ENCODE measurements at regions not wholly inside any gene's neighbourhood (a gene's known extent, or its start where the extent isn't known, plus 50 kb on each side); places are given as distances from the start of the nearest gene placed in this dataset.
"Not testable (repeated sequence)": the region's sequence is repeated elsewhere in the genome, so short reads cannot be mapped to it uniquely, and the experiment has no call there.

DNA sequence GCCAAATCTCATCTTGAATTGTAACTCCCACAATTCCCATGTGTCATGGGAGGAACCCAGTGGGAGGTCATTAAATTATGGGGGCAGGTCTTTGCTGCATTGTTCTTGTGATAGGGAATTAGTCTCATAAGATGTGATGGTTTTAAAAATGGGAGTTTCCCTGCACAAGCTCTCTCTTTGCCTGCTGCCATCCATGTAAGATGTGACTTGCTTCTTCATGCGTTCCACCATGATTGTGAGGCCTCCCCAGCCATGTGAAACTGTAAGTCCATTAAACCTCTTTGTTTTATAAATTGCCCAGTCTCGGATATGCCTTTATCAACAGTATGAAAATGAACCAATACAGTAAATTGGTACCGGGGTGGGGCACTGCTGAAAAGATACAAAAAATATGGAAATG is 974.5 kb downstream of the MCTP2 start:
- not testable (repeated sequence) for DNase-seq

DNA sequence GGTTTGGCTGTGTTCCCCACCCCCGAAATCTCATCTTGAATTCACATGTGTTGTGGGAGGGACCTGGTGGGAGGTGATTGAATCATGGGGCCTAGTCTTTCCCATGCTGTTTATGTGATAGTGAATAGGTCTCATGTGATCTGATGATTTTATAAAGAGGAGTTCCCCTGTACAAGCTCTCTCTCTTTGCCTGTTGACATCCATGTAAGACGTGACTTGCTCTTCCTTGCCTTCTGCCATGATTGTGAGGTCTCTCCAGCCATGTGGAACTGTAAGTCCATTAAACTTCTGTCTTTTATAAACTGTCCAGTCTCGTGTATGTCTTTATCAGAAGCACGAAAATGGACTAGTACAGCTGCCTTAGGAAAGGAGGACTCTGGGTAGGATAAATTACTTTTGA is 976.7 kb downstream of the MCTP2 start:
- no peak for DNase-seq

DNA sequence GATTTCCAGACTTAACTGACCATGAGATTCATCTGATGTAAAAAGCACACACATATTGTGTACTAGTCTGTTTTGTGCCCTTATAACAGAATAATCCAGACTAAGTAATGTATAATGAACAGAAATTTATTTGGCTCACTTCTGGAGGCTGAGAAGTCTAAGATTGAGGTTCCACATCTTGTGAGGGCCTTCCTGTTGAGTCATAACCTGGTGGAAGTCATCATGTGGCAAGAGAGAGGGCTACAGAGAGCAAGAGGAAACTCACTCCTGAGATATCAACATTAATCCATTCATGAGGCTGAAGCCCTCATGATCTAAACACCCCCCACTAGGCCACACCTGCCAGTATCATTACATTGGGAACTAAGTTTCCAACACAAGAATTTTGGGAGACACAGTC is 977.6 kb downstream of the MCTP2 start:
- no peak for DNase-seq

DNA sequence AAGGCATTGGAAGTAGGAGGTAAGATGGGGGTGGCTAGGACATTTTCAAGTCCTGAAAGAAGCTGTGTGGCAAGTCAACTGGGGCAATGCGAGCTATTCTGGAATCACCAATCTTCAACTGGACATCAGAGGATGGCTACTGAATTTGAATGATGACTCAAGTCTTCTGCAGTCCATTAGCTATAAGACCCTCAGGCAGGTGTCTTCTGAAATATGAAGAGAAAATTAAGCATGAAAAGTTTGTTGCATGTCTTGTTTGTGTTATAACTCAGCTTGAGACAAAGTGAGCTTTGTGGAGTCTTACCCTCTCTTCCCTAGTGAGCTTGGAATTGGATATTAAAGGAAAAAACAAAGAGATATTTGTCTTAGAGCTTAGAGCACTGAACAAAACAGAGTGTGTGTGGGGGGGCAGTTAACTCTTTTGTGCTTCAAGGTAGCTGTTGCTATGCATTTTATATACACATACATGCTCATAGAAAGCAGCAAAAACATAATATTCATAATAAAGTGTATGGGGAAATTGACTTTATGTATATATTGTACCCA is 979.1 kb downstream of the MCTP2 start:
- no peak for DNase-seq

DNA sequence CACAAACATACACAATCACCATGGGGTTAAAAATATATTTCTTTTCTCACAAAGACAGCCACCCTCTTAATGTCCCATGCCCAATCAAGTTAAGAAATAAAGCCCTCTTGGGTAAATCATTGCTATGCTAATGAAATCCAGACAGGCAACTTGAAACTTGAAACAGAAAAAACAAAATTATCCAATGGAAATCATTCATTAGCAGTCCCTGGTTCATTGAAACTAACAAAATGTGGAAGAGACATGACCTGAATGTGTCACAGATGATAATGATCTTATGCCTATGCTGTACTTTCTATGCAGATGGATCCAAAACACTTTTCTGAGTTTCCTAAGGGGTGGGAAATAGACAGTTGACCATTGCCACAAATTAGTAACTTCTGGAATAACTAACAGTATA is 983.7 kb downstream of the MCTP2 start:
- DNase-seq, result no peak

DNA sequence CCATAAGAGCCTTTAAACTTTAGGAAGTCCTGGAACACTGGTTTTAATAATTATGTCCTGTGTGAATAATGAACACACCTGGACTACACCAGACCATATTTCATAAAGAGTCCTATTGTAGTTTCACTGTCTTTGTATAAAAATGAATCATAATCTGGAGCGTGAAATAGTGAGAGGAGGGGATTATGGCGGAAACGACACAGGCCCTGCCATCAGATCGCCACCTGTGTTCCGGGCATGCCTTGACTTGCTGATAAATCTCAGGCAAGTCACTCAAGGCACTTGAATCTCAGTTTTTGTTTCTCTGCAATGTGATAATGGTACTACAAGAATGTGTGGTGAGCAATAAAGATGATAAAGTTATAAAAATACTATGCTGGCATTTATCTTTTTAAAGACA is 995.5 kb downstream of the MCTP2 start:
- DNase-seq, result no peak

DNA sequence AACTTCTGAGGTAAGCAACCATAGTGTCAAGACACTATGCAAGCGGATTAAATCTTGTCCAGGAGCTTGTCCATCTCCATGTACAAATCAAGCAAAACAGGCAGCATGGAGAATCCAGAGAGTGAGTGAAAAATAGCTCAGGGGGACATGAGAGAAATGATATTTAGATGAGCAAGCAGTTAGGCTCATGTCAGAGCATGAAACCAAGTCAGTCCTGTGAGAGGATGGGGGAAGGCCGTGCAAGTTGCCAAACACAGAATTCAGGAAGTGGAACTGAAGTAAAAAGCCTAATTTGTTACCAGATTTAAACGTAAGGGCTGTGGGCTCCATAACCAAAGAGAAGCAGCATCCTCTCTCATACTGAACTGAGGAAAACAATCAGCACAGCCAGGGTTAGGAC is 995.9 kb downstream of the MCTP2 start:
- DNase-seq, result no peak

DNA sequence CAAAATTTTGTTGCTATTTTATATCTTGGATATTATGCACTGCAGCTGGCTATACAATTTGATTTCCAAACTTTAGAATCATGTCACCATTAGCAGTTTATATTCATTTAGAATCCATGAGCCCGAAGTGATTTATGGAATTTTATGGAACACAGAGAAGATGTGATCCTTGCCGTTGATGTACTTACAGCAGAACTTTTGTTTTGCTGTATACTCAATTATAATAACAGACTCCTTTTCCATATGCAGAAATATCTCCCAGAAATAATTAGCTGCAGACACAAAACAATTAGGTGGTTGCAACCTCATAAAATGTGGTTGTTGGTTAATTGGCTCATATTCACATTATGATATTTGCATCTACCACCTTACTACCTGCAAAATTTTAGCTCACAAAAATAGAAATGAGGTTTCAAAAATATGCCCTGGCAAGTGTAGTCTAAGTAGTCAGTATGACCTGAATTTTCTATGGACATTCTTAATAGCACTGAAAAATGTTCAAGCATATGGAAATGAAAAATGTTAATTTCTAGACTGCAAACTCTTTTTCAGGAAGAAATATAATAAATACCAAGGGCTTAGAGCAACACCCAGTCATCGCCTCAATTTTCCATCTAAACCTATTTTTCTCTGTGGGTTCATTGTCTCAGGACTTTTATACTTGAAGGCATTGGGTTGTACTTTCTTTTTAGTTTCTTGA is 997.6 kb downstream of the MCTP2 start:
- no peak for DNase-seq

DNA sequence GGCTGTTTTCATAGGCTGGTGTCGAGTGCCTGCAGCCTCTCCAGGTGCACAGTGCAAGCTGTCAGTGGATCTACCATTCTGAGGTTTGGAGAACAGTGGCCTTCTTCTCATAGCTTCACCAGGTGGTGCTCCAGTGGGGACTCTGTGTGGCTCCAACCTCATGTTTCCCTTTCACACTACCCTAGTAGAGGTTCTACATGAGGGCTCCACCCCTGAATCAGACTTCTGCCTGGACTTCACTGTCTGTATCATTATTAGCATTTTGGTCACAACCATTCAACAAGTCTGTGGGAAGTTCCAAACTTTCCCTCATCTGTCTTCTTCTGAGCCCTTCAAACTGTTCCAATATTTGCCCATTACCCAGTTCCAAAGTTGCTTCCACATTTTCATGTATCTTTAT is 1003.7 kb downstream of the MCTP2 start:
- no peak for DNase-seq

DNA sequence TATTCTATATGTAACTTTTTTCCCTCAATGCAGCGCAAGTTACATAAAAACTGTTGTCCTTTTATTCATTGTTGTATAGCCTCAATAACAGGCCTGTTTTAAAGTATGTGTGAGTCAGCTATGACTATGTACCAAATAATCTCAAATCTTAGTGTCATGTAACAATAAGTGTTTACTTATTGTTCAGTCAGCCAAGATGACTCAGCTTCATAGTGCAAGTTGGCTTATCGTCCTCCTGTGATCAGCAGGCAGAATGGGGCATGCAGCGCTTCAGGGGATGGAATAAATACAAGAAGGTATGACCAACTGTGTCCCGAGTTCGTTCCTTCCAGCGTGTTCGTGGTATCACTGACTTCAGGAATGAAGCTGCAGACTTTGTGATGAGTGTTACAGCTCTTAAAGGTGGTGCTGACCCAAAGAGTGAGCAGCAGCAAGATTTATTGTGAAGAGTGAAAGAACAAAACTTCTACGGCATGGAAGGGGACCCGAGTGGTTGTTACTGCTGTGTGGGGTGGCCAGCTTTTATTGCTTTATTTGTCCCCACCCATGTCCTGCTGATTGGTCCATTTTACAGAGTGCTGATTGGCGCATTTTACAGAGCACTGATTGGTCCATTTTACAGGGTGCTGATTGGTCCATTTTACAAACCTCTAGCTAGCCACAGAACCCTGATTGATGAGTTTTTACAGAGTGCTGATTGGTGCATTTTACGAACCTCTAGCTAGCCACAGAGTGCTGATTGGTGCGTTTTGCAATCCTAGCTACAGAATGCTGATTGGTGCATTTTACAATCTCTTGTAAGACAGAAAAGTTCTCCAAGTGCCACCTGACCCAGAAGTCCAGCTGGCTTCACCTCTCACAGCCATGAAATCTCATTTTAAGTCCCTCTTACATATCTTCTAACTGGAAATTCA is 1016.0 kb downstream of the MCTP2 start:
- no peak for DNase-seq

DNA sequence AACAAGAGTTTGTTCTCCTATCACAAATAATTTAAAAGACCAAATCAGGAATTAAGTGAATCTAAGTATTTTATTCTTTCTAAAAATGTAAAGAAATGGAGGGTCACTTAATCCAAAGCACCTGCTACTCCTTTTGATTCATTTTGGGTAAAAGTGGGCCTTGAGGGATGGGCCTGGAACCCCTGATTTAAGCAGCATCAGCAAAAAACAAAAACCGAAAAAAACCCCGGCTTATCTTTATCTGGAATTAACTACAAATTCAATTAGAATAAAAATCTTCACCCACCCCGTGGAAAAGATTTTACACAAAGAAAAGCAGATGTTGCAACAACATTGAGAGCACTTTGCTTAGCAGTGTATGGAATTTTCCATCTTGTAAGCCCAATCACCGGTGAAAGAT is 1018.2 kb downstream of the MCTP2 start:
- DNase-seq, result no peak

DNA sequence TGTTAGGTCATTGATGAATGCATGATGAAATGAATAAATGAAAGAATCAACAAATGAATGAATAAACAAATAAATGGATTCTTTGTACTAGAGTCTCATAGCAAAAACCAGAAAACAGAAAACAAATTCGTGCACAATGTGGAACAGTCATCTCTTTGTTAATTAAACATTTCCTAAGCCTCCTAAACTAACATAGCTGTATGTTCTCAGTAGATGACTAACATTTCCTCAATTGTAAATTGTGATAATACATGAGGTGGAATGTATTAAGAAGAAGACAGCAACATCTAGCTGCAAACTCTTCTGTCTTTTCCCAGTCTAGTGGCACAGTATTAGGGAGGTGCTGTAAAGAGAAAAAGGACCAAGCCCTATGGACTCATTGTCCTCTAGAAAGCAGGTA is 1021.0 kb downstream of the MCTP2 start:
- no peak for DNase-seq

DNA sequence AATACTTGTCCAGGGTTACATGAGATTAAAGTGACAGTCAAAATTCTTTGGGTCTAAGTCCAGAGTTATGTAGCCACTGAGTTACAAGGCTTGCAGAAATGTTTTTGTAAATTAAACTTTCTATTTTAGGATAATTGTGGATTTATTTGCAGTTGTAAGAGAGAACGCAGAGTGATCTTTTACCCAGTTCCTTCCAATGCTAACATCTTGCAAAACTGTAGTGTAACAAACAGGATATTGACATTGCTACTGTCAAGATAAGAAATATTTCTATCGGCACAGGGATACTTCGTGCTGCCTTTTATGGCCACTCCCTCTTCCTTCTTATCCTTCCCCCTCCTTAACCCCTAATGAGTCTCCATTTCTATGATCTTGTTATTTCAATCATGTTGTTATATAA is 1022.9 kb downstream of the MCTP2 start:
- no peak for DNase-seq

DNA sequence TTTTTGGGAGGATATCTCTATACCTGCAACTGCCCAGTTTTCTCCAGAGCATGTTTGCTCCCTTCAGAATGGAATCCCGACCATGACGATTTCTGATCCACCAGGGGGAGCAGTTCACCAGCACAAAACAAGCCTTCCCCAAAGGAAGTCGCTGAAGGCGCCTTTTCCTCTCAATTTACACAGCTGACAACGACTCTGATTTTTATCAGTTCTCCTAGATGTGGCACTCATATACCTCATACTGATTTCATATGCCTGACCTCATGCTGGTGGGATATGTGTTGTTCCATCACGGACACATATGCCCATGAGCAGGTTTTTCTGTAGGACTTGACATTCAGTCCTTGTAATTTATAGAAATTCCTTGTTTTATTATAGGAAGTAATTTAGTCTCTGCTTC is 1028.2 kb downstream of the MCTP2 start:
- DNase-seq, result no peak

DNA sequence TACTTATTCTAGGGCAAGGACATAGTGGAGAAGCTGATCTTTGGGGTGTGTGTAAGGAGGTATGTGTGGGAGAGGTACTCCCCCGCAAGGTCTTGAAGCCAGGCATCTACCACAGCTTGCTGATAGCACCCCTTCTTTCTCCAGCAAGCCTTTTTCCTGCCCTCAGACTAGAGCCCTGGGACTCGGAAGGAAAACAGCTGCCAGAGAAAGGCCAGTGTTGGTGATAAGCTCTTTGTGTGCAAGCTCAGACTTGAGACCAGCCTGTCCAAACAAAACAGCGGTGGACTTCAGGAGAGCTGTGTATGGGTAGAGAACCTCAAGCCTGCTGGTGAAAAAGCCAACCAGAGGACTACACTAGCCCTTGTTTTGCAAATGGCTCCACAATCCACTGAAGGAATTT is 1028.6 kb downstream of the MCTP2 start:
- no peak for DNase-seq

DNA sequence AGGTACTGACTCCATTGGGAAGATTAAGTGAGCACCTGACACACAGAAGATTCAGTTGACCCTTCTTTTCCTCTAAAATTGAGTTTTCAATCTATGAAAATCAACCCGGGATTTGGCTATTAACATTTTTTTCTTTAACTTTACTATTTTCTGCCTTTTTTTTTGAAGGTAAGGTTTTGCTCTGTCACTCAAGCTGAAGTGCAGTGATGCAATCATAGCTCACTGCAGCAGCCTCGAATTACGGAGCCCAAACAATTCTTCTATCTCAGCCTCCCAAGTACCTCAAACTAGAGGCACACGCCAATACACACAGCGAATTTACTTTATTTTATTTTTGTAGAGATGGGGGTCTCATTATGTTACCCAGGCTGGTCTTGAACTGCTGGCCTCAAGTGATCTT is 1029.5 kb downstream of the MCTP2 start:
- no peak for DNase-seq

DNA sequence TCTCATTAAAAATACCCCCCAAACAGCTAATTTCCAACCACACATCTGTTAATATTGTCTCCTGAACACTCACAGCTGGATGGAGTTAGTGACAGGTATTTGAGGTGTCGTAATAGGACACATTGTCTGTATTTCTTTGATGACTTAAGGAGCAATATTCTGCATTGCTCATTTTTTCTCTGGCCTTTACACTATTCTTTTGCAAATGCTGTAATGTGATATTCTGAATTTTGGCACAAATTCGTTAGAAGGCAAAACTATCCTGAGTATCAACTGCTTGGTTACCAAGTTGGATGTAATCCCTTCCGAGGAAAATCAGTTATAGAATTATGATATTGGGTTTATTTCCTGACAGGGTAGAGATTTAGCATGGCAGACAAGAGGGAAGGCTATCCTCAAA is 1030.2 kb downstream of the MCTP2 start:
- DNase-seq, result no peak

DNA sequence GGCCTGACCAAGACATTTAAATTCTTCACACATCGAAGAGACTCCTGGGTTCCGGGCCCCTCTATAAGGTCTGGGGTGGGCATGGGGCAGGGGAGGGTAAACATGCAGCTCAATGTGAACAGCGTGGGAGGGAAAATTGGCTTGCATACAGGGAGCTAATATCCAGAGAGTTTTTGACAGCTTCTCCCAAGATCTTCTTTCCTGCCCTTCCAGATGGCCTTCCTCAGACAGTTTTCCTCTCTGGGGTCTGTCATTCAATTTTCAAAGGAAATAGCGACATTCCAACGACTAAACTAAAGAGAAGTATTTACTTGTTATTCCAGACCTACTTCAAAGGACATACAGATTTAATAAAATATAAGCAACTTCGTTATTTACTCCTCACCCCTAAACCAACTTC is 1030.6 kb downstream of the MCTP2 start:
- DNase-seq, result no peak

DNA sequence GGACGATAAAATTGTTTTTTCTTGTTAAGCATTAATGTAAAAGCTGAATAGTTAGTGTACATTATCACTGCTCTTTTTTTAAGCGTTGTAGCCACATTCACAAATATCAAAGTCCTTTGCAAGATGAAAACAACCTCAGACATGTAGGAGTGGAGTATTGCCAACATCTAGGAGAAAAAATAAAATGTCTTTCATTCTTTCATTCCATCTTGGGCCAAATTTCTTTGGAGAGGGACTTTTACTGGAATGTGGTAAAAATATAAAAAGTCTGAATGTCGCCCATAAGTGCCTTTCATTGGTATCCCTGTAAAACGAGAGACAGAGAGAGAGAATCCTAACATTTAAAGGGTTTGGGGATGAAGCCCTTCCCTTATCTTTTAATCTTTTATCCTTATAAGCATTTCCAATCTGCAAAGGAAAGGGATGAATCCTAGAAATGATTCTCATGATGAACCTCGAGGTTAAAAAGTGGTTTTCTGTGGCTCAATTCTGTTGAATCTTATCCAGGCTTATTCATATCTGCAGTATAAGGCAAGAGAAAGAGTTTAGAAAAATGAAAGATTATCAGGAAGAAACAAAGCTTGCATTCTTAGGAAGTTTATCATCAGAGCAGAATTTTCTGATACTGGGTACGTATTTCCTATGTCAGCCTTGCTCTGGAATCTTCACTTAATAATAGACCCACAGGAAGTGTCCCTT is 1031.7 kb downstream of the MCTP2 start:
- DNase-seq, result no peak

DNA sequence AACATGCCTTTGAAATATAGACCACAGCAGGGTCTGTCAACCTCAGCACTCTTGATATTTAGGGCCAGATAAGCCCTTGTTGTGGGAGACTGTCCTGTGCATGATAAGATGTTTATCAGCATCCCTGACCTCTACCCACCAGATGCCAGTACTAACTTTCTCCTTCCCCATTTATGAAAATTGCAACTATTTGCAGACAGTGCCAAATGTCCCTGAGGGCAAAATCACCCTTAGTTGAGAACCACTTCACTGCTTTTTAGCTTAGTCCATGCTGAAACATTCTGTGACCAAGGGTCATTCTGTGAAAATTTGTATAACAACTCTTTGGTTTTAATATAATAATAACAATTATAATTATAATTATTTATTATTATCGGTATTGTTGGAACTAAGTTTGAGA is 1032.4 kb downstream of the MCTP2 start:
- no peak for DNase-seq

DNA sequence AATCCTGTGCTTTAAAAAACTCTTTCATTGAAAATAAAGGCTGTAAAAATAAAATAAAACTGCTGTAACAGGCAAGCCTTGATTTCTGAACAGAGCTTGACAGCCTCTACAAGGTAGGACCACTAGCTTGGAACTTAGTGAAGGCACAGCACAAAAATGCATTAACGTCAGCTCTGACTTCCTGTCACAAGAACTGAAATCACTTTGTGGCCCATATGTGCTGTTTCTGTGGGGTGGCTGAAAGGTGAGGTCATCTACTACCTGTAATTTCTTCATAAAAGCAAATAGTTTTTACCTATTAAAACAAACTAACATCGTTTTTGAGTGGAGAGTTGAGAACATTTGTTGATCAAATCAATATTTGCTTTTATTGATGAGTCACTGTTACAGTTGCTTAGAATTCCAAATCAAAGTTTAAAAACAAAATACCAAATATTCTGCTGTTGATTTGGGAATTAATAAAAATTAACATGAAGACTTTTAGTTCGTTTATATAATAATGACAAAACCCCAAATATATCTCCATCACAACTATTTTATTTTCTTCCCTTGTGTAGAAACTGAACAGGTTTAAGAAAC is 1034.1 kb downstream of the MCTP2 start:
- no peak for DNase-seq

DNA sequence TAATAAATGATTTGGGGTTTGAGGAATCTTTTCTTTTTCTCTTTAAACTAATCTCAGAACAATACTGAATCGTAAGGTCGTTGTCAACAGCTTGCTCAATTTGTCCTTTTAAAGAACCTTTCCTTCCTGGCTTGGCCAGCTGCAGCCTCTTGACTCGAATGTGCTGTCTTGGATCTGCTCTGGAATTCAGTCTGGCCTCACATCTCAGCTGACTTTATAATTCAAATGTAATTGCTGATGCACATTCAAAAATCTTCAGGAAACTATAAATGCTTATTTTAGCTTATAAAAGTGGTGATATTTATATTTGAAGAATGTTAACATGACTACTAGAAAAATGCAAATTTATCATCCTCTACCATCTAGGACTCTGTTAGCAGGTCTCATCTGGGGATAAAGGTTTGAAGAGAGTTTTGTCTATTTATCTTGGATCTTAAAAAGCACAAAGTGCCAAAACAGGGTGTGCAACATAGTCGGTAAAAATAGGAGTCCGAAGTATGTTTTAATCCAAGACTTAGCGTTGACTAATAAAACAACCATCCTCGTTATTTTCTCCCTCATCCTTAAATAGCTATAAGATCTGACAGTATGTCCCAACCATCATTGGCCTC is 1035.2 kb downstream of the MCTP2 start:
- no peak for DNase-seq

DNA sequence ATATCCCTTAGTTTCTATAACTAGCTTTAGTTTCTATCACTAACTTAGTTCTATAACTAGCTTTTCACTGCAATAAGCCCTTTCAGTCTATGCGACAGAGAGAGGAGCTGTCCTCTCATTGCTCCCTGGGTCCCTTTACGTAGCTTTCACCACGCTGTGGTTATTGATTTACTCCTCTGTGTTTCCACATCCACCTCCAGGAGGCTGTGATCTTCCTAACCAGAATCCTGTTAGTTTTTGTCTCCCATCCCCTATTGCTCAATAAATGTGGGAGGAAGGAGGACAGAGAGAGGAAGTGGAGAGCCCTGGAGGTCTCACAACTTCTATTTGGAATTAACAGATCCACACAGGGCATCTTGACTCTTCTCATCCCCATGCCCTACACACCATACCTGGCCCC is 1036.1 kb downstream of the MCTP2 start:
- no peak for DNase-seq

Measured in GF-D8 (cell line).